Cortex of kidney (tissue), 1 donor: ENCODE measurements at regions not wholly inside any gene's neighbourhood (a gene's known extent, or its start where the extent isn't known, plus 50 kb on each side); places are given as distances from the start of the nearest gene placed in this dataset.
"Not testable (repeated sequence)": the region's sequence is repeated elsewhere in the genome, so short reads cannot be mapped to it uniquely, and the experiment has no call there.

Source experiments
- DNase-seq: peaks from one replicate; lab custom pipeline; 2025; lab: John Stamatoyannopoulos, UW

DNA sequence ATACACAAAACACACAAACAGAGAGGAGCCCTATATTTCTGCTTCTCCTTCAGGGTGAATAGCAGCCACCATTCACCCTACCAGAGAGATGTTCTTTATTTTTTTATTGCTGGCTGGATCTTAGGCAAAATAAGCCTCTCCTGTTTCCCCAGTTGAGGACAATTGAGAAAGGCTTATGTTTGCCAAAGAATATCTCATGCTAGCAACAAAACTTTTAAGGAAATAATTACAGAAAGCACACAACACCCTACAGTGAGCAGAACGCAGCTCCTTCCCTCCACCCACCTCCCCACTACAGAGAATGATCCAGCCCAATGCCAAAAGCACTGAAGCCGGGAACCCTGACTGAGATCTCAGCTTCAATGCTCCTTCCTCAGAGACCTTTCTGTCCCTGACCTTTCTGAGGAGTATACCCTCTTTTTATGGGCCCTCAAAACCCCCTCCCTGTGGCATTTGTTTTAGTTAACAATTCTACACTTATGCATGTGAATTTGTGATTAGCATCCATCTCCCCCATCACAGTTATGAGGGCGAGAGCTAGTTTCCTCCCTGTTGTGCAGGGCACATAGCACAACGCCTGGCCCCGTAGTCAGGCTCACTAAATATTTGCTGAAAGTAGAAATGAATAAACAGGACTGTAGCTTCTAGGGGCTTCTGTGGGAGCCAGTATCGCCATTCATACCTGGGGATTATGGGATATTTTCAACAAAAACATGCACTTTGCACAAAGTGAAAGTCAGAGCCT, 491.6 kb upstream of the CDH4 start:
- DNase-seq: no peak

DNA sequence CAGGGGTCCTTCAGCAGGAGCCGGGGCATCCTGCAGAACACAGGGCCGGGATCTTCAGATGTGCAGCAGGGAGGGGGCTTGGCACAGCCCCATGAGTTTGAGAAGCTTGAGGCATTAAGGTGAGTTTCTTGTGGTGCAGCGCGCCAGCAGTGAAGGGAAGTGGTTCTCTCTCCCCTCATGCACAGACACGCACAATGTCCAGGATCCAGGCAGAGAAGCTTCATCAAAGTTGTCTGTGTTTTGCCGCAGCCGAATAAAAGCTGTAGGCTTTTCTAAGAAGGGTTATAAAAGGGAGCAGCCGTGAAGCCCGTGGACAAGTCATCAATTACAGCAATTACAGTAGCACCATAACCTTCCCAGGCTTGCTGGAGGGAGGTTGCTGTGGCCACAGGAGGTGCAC, 491.0 kb upstream of the CDH4 start:
- DNase-seq: no peak

DNA sequence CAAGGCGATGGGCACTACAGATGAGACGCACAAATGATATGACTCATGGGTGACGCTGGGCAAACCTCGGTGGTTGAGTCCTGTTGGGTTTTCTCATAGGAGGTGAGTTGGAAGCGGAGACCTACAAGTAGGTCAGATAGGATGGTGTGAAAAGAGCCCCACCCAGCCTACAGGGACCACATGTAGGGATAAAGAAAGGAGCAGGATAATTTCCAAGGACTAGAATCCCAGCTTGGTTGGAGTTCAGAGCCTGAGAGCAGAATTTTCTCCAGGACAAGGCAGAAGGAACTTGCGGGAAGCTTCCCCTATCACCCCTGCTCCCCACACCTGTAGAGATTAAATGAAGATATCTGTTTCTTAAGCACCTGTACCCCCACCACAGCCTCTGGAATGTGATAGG, 489.7 kb upstream of the CDH4 start:
- no peak for DNase-seq

DNA sequence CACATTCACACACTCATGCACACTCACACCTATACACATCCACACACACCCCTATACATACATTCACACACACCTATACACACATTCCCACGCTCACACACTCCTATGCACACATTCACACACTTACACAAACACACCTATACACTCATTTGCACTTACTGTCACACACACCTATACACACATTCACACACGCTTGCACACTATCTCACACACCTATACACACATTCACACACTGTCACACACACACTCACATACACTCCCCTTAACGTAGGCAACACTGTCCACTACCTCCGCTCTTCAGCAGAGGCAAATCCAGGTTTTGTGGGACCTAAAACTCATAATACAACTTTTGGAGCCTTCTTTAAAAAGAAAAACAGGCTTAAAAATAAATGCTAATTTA, 487.7 kb upstream of the CDH4 start:
- DNase-seq: no peak

DNA sequence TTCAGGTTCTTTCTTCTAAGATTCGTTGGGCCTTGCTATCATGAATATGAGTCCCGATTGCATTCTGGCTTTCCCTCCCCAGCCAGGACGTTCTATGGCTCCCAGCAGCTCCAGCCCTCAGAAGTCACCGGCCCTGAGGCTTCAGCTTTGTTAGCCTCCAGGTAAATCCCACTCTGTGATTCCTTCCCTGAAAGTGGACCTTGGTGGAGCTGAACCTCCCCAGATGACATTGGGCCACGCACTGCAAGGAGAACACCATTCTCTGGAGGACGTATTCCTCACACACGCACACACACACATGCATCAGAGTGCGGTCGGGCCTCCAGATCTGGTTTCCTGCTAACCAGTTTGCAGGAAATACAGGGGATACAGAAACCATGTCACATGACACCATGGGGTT, 487.3 kb upstream of the CDH4 start:
- no peak for DNase-seq

DNA sequence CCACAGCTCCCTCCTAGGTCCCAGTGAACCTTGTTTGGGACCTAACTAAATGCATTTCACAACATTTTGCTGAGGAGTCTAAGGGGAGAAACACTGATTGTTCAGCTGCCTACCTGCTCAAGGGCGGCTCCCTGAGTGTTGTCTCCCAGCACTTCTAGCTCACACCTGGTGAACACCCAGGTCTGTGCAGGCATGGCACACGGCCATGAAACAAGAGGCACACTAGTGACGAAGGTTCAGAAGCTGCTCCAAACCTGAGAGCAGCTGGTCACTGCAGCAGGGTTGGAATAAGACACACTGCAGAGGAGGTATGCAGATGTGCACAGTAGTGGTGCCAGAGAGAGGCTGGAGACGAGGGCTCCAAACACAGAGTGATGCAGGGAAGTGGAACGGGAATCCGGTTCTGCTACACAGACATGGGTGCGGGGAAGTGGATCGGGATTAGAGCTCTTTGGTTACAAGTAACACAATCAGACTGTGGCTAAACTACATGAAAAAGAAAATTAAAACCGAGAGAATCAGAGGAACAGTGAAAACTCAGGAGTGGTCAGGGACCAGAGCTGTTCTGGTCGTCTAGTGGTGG, 486.1 kb upstream of the CDH4 start:
- no peak for DNase-seq

DNA sequence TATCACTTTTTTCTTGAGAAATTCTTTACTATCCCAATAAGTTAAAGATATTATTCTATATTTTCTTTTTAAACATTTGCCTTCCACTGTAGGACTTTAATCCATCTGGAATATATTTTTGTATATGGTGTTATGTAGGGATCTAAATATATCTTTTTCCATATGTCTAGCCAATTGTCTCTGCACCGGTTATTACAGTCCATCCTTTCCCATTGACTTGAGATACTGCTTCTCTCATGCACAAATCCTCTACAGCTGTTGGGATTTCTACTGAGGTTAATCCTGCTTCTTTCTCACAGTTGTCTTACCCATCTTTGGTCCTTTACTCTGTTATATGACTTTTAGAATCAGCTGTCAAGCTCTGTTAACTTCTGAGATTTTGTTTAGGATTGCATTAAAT, 483.8 kb upstream of the CDH4 start:
- no peak for DNase-seq

DNA sequence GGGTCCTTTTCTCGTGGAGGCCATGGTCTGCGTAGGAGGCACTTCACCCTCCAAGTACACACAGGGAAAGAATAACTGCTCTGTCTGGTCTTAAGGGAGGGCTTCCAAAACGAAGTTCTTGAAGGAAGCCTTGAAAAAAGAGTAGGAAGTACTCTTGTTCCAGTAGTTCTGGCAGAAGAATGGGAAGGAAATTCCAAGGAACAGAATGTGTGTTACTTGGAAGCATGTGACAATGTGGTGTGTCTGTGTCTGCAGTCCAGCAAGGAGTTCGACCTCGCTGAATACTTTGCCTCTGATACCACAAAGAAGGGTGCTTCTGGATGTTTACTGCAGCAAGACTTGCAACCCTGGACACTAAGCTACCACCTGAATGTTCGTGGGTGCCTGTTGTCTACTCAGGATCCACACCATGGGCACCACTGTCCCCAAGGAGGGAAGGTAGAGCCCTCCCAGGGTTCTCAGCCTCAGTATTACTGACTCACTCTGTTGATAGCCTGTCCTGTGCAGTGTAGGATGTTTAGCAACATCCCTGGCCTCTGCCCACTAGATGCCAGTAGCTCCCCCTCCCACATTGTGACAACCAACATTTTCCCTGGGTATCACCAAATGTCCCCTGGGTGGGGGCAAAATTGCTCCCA, 471.6 kb upstream of the CDH4 start:
- DNase-seq: no peak

DNA sequence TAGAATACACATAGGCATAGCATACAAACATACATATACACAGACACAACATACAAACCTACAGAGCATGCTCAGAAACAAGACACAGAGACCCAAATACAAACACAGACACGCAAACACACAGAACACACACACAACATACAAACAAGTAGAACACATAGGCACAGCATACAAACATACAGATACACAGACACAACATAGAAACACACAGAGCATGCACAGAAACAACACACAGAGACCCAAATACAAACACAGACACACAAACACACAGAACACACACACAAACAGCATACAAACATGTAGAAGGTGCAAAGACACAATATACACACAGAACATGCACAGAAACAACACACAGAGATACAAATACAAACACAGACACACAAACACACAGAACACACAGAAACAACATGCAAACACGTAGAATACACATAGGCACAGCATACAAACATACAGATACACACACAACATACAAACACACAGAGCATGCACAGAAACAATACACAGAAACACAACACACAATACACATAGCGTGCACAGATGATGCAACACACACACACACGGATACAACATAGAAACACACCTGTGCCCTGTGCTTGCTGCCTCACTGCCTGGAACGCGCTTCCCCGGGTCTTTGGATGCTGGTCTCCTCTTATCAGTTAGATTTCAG, 469.0 kb upstream of the CDH4 start:
- no peak for DNase-seq

DNA sequence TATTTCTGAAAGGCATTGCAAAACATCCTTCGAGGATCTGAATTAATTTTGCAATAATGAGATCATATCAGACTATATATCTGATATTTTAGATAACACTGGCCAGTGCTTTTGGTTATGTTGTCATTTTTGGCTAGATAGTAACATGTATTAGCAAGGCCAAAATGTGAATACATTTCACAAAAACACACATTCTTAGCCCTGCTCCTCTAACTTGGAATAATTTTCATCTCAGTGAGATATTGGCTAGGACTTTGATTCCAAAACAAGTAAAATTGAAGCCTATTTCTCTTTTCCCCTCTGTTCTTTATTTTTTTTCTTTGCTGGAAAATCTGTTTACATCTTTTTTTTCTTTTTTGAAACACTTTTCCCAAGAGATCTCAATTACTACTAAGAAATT, 466.8 kb upstream of the CDH4 start:
- no peak for DNase-seq

DNA sequence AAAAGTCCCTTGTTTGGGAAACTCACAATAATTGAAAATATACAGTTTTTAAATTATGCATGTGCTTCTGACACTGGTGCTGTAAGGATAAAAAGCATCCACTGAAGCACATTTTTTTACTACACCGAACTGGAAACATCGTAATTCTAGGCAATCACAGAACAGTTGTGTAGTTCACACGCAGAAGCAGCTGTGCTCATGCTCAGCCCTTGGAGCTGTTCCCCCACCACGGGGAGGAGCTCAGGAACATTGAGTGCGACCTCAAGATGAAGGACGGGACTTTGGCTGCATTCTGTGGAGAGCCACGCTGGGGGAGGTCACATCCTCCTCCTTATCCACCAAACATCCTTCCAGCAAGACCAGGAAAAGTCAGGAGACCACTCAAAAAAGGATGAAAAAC, 466.3 kb upstream of the CDH4 start:
- DNase-seq: no peak

DNA sequence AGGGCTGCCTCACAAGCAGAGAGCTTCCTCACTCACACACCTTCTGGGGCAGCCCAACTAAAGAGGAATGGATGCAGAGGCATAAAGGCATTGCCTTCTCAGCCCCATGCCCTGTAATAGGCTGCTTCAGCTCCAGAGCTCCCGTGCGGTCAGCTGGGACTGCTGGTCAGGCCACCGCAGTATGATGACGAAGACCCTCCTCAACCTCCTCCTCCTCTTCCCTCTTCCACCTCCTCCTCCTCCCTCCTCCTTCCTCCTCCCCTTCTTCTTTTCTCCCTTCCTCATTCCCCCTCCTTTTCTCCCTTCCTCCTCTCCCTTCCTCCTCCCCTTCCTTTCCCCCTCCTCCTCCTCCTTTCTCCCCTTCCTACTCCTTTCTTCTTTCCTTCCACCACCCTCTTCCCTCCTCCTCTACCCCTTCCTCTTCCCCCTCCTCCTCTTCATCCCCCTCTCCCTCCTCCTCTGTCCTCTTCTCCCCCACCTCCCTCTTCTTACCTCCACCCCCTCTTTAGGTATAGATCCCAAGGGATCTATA, 465.3 kb upstream of the CDH4 start:
- no peak for DNase-seq

DNA sequence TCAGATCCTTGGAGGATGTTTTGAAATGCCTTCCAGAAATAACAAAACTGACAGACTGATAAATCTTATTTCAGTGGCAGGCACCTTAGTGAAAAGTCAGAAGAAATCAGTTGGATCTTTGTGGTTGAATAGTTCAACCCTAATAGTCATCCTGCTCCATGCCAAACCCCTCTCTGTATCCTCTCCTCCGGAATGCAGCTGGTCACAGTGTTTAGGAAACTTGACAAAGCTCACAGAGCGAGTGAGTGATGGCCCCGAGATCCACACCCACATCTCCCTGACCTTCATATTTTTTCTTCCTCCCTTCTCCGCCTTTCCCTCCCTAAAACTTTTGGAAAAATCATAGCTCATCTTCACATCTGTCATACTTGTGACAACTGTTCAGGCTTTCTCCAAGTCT, 464.8 kb upstream of the CDH4 start:
- DNase-seq: no peak

DNA sequence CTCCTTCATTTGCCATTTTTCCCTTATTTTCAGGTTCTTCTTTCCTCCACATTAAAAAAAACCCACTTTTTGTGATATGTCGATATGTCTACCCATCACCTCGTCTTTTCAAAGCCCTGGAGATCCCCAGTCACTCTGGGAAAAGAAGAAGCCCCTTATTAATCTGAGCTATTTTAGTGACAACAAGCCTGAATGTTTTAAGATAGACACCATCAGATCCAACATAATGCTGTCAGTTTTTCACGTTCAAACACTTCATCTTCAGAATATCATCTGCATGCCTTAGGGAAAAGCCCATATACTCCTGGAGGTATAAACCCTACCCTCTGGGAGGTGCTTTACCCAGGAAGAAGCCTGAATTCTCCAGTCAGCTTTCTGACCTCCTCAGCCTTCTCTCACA, 464.0 kb upstream of the CDH4 start:
- DNase-seq: no peak

DNA sequence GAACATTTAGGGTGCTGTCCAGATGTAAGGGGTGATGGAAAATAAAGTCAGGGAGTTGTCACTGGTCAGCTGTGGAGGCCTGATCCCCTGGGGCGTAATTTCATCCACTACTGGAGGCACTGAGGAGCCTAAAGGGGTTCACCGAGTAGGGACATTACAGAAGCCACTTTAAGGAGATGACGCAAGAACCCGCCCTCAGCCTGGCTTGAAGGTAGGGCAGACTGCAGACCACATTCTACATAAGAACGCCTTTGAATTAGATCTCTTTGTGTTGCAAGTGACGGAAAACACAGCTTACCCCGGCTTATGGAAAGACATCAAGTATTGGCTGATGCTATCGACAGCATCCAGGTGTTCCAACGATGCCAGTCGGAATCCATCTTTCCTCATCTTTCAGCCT, 462.7 kb upstream of the CDH4 start:
- no peak for DNase-seq

DNA sequence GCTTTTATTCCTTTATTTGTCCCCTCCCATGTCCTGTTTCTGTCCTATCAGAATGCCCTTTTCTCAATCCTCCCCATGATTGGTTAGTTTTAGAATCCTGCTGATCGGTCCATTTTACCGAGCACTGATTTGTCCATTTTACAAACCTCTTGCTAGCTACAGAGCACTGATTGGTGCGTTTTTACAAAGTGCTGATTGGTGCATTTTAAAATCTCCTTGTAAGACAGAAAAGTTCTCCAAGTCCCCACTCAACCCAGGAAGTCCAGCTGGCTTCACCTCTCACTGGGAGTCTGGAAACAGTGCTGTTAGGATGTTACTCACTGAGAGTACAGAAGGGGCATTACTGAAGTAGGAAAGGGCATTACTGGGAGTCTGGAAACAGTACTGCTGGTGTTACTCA, 461.7 kb upstream of the CDH4 start:
- DNase-seq: not testable (repeated sequence)

DNA sequence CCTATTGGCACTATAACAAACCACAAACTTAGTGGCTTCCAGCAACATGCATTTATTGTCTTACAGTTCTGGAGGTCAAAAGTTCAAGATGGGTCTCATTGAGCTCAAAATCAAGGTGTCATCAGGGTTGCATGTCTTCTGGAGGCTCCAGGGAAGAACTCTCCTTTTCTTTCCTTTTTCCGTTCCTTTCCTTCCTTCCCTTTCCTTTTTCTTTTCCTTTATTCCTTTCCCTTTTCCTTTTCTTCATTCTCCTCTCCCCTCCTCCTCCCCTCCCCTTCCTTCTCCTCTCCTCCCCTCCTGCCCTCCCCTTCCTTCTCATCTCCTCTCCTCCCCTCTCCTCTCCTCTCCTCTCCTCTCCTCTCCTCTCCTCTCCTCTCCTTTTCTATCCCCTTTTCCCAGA, 460.2 kb upstream of the CDH4 start:
- DNase-seq: no peak

DNA sequence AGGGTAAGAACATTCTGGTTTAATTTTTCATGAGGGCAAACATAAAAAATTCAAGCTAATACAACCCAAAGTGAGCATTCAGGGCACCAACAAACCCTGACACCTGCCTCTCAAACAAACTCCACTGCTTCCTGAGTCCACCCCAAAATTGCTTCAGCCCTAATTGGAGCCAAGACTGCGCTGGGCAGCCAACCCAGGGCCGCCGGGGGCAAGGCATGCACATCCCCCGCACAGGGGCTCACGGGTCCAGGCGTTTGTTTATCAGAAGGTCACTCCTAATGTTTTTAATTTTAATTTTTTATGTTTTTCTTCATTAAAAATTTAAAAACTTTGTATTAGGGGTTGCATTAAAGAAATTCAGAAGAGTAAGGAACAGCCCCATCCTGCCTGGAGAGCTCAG, 459.1 kb upstream of the CDH4 start:
- DNase-seq: no peak

DNA sequence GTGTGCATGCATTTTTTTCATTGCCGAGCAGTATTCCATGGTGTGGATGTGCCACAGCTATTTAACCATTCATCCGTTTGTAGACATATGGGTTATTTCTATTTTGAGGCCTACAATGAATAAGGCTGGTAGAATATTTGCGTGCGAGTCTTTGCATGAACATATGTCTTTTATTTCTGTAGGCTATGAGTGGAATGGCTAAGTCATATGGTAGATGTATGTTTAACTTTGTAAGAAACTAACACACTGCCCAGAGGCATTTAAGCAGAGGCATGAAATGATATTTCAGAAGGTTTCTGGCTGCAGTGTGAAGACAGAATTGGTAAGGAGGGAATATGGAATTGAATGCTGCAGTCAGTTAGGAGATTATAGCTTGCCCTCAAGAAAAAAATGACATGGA, 457.4 kb upstream of the CDH4 start:
- no peak for DNase-seq

DNA sequence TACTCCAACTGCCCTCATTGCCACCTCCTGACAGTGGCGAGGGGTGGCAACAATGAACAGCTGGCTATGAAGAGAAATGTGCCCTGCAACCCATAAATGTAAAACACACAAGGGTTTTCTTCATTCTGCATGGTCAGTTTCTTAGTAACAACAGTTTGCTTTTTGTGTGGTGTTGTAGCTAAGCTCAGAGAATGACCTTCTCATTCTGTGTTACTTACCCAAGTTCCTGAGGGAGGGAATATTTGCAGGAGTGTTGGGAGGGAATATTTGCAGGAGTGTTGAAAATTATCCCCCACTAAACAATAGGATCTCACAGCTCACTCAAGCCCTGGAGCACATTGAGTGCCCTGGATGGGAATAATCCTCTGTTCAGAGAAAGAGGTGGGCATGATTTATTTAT, 456.4 kb upstream of the CDH4 start:
- DNase-seq: no peak

DNA sequence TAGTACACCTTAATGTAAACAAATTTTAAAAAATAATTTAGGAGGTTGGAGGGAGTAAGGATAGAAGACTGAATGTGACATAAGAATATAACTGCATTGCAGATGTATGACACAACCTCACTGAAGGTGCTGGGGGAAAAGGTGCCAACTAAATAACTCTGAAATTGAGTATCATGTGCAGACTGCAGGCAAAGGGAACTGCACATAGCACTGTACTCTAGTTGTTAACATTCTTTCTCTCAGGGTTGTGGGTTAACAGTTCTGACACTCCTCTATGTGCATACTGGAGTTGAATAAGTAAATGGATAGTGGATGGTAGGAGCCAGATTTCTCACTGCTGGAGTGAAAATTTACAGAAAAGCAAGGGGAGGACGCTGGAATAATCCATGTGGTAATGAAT, 451.9 kb upstream of the CDH4 start:
- no peak for DNase-seq

DNA sequence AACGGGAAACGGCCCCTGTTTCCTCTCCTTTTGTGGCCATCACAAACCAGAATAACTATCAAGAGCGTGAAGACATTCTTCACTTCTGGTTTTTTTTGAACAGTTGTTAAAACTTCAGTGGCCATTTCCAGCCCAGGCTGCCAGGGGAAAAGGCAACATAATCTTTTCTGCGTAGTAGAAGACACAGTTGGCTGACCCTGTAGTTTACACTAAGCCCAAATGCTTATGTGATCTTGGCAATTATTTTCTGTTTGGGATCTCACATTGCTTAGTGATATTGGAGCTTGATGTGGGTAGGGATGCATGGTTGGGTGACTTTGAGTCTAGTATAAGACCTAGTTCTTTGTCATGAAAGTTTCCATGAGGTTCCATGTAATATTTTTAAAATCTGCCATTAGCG, 449.4 kb upstream of the CDH4 start:
- no peak for DNase-seq
